Small intestine (tissue), 7 donors: ENCODE measurements at regions not wholly inside any gene's neighbourhood (a gene's known extent, or its start where the extent isn't known, plus 50 kb on each side); places are given as distances from the start of the nearest gene placed in this dataset.

ENCODE experiments used
- DNase-seq, 2 donors: peaks; one replicate each; pipeline versions ENCODE4 v3.0.0 to v3.0.0-alpha.2; 2013
- FAIRE-seq: peaks from 2 replicates; lab custom pipeline; 2012; peaks lifted over from hg19 to GRCh38; lab: Jason Lieb, UNC
- H3K27ac ChIP-seq, 3 donors: one replicate each; pipeline ENCODE4 v1.5.1; 2013; ENCODE audit warnings: low read length in 2 of 3, mild to moderate bottlenecking in 2 of 3, control low read depth in 1 of 3, inconsistent platforms in 1 of 3, low read depth in 1 of 3, moderate library complexity in 1 of 3
- H3K27me3 ChIP-seq, 3 donors: one replicate each; pipeline ENCODE4 v1.6.1; 2013; ENCODE audit warnings: low read length in 3 of 3, inconsistent platforms in 1 of 3; ENCODE audit not compliant: control insufficient read depth in 3 of 3, insufficient read depth in 3 of 3
- H3K36me3 ChIP-seq, 3 donors: one replicate each; pipeline ENCODE4 v1.6.1; 2013; ENCODE audit warnings: low read length in 3 of 3, inconsistent platforms in 1 of 3, low read depth in 1 of 3, mild to moderate bottlenecking in 1 of 3, moderate library complexity in 1 of 3; ENCODE audit not compliant: control insufficient read depth in 3 of 3, insufficient read depth in 2 of 3
- H3K4me1 ChIP-seq, 3 donors: one replicate each; pipeline ENCODE4 v1.6.1; 2013; ENCODE audit warnings: low read length in 2 of 3, inconsistent platforms in 1 of 3, low read depth in 1 of 3, mild to moderate bottlenecking in 1 of 3, moderate library complexity in 1 of 3; ENCODE audit not compliant: control insufficient read depth in 3 of 3, insufficient read depth in 2 of 3
- H3K4me3 ChIP-seq, 3 donors: one replicate each; pipeline ENCODE4 v1.5.1; 2013; ENCODE audit warnings: low read length in 3 of 3, control low read depth in 1 of 3, inconsistent platforms in 1 of 3, low read depth in 1 of 3, mild to moderate bottlenecking in 1 of 3, moderate library complexity in 1 of 3
- H3K9me3 ChIP-seq, 2 donors: one replicate each; pipeline ENCODE4 v1.6.1; 2013; ENCODE audit warnings: low read depth in 1 of 2, low read length in 1 of 2; ENCODE audit not compliant: control insufficient read depth in 2 of 2, insufficient read depth in 1 of 2
- WGBS, 3 donors: extraction: QIAGEN DNeasy Blood & Tissue Kit; methylation state at CpG; one replicate each; pipeline ENCODE4 v1.1.7; 2013; 5-methylcytosine and 5-hydroxymethylcytosine counted together
- donor health status: healthy with polysubstance abuse.
- donor health status: control.
- donor health status: control.
- donor health status: Bipolar disorder and iron deficiency.
- donor health status: healthy.

DNA sequence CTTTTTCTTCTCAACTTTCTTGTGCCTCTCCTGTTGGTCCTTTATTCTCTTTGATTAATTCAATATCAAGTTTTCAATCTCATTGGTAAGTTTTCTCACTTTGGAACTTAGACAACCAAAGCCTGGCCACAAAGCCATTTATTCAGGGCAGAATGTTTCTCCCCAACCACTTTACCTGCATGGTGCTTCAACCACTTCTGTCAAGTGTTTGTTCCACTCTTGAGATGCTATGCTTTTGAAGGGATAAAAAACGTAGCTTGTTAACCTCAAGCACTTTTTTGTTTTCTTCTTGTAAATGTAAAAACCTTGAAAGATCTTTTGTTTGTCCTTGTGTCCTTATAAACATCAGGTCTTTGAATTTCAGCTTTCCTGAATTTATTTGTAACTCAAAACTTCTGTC, 966.7 kb downstream of the MAT2B start:
- FAIRE-seq (no peak), DNase-seq (no peak)
- WGBS, 3 donors: 55 to 64% (median 56%) methylated on average over 1 of the region's 1 CpG
- no peaks in the 10 kb centered on the region for H3K27me3 ChIP-seq
- H3K4me3 ChIP-seq: no peak overlapping the region
- no peaks in the 10 kb centered on the region for H3K4me1 ChIP-seq
- H3K27ac ChIP-seq: no peak overlapping the region
- no peaks in the 10 kb centered on the region for H3K36me3 ChIP-seq
- H3K9me3 ChIP-seq: no peaks in the 10 kb centered on the region

DNA sequence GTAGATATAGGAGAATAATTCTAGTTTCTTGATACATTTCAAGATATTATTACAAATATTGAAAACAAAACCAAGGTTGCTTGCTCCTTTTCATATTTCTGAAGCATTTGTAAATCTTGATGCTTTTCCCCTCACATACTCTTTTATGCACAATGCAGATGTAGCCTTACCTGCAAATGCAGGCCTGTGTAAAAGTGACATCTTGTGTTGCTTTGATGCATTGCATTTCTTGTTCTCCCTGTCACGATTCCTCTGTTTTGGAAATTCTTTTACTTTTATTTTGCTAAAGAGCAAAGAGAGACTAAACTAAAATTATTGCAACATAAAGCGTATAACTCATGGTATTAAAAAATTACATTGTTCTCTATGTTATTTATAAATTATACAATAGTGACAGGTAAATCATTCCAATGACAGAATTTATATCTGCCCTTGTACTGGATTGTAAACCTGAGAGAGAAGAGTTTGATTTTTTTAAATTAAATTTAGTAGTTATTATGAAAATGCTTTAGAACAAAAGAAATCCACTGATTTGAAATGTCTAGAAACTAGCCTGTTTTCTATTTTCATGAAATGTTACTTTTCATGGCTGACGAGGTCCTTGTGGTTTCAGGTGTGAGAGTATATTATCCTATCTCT, 970.0 kb downstream of the MAT2B start:
- no peaks in the 10 kb centered on the region for H3K9me3 ChIP-seq
- no peaks in the 10 kb centered on the region for H3K27me3 ChIP-seq
- peak; percentile 11 to 20 for DNase-seq
- H3K36me3 ChIP-seq: no peaks in the 10 kb centered on the region
- FAIRE-seq: no peak
- 62 to 73% (median 67%) methylated on average over 3 of the region's 3 CpGs for WGBS, 3 donors
- H3K4me1 ChIP-seq: no peaks in the 10 kb centered on the region
- no peak overlapping the region for H3K4me3 ChIP-seq
- no peak overlapping the region for H3K27ac ChIP-seq

- FAIRE-seq (no peak), DNase-seq (no peak)
- WGBS, 3 donors: 80 to 89% (median 81%) methylated on average over 3 of the region's 3 CpGs
- Histone ChIP-seq H3K27ac (no peak overlapping the region), H3K4me1 (no peaks in the 10 kb centered on the region), H3K9me3 (no peaks in the 10 kb centered on the region), H3K27me3 (no peaks in the 10 kb centered on the region), H3K36me3 (no peaks in the 10 kb centered on the region), H3K4me3 (no peak overlapping the region)
Observed at GRCh38 chr5:164481270-164481669, 975.9 kb downstream of the MAT2B start.

DNA sequence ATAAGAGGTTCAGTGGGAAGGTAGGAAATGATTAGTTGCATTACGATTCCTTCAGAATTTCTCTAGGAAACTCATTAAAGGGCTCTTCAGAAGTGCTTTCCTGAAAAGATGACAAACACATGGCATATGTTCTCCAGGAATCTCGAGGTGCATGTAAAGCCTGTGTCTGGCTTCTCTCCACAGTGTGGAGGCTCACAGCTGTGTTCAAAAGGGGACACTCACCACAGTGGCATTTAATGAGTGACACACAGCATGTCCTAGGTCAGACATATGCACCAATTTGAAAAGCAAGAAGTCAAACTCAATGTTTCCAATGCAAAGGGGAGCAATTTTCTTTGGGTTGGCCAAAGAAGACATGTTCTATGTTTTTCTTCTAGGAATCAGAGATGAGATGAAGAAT, 976.9 kb downstream of the MAT2B start:
- no peaks in the 10 kb centered on the region for H3K4me1 ChIP-seq
- H3K36me3 ChIP-seq: no peaks in the 10 kb centered on the region
- no peak for FAIRE-seq
- 56 to 61% (median 59%) methylated on average over 2 of the region's 2 CpGs for WGBS, 3 donors
- no peaks in the 10 kb centered on the region for H3K27me3 ChIP-seq
- no peaks in the 10 kb centered on the region for H3K9me3 ChIP-seq
- no peak for DNase-seq
- H3K27ac ChIP-seq: no peak overlapping the region
- H3K4me3 ChIP-seq: no peak overlapping the region

DNA sequence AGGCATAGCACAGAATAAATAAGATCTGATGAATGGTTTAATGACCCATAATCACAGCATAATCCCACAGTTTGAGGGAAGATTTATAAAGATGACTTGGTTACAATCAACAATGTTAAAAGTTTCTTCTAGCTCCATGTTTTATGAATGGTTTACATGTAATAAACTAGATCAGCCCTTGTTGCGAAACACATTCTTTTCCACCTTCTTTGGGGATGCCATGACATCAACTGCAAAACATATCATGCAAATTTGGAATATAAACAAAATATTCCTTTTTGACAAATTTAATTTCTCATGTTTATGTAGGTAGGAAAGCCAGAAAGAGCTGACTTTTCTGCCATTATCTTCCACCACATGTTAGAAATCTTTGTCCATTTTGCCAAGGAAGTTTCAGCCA, 979.5 kb downstream of the MAT2B start:
- Histone ChIP-seq H3K4me3 (no peak overlapping the region), H3K27me3 (no peaks in the 10 kb centered on the region), H3K36me3 (no peaks in the 10 kb centered on the region), H3K9me3 (no peaks in the 10 kb centered on the region), H3K27ac (no peak overlapping the region), H3K4me1 (no peaks in the 10 kb centered on the region)
- no peak for FAIRE-seq
- 93 to 96% (median 94%) methylated on average over 1 of the region's 1 CpG for WGBS, 3 donors
- DNase-seq: no peak

- WGBS, 3 donors: 89 to 95% (median 92%) methylated on average over 2 of the region's 2 CpGs
- Histone ChIP-seq H3K9me3 (no peaks in the 10 kb centered on the region), H3K36me3 (no peaks in the 10 kb centered on the region), H3K27me3 (no peaks in the 10 kb centered on the region), H3K27ac (no peak overlapping the region), H3K4me3 (no peak overlapping the region), H3K4me1 (no peaks in the 10 kb centered on the region)
- FAIRE-seq: no peak
- DNase-seq: no peak
Observed at GRCh38 chr5:164487939-164488338, 982.5 kb downstream of the MAT2B start.

DNA sequence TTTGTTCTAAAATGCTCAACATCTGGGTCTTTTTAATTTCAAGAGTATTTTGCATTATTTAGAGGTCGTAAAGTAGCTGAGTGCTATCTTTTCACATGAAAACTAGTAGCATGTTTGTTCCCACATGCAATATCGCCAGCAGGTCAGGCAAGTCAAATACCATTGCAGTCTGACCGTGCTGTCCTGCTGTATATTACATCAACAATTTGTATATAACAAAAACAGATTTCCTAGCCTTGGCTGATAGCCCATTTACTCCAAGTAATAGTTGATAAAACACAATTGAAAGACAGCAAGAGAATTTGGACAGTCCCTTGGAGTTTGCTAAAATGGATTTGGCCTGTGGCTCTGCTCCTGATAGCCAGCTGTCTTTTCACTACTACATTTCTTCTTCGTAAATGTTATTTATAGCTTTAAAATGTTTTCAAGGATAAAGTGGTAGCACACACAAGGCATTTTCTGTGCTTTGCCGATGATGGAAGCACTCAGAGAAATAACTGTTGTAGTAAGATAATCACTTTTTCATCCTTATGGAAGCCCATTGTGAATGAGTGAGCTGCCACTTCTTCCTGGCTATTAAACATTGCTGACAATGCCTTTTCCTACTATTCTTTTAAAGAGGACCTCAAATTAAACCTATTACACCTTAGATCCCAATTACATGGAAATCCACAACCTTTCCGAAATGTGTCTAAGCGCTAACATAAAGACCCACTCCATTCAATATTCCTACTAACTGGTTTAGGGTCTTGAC, 992.1 kb downstream of the MAT2B start:
- DNase-seq (no peak), FAIRE-seq (no peak)
- H3K27ac ChIP-seq: no peak overlapping the region
- H3K4me1 ChIP-seq: peaks cover 0 to 4% (median 0%) of the 10 kb centered on the region in 3 donors
- no peak overlapping the region for H3K4me3 ChIP-seq
- H3K27me3 ChIP-seq: no peaks in the 10 kb centered on the region
- 69 to 86% (median 81%) methylated on average over 7 of the region's 7 CpGs for WGBS, 3 donors
- no peaks in the 10 kb centered on the region for H3K9me3 ChIP-seq
- no peaks in the 10 kb centered on the region for H3K36me3 ChIP-seq

DNA sequence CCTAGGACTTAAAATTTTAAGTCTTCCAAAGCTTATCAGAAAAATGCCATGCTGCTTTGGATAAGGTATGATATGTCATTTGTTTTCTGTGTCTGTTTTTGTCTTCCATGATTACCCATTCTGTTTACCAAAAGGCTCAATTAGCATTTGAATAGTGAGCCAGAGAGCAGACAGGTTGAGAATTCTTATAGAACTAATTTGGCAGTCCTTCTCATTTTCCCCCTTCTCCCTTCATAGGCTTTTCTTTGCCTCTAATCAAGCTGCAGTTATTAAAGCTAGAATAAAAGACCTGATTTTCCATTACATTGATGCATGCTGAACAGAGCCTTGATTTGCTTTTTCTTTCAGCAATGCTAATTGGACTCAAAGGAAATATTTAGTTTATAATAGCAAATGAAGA, 993.0 kb downstream of the MAT2B start:
- no peaks in the 10 kb centered on the region for H3K36me3 ChIP-seq
- no peak overlapping the region for H3K4me3 ChIP-seq
- no peaks in the 10 kb centered on the region for H3K27me3 ChIP-seq
- FAIRE-seq (no peak), DNase-seq (no peak)
- no peaks in the 10 kb centered on the region for H3K9me3 ChIP-seq
- peaks cover 0 to 4% (median 0%) of the 10 kb centered on the region in 3 donors for H3K4me1 ChIP-seq
- no peak overlapping the region for H3K27ac ChIP-seq
